ENCODE measurements at regions not wholly inside any gene's neighbourhood (a gene's known extent, or its start where the extent isn't known, plus 50 kb on each side); places are given as distances from the start of the nearest gene placed in this dataset.

- TF ChIP-seq, protein P1, sequence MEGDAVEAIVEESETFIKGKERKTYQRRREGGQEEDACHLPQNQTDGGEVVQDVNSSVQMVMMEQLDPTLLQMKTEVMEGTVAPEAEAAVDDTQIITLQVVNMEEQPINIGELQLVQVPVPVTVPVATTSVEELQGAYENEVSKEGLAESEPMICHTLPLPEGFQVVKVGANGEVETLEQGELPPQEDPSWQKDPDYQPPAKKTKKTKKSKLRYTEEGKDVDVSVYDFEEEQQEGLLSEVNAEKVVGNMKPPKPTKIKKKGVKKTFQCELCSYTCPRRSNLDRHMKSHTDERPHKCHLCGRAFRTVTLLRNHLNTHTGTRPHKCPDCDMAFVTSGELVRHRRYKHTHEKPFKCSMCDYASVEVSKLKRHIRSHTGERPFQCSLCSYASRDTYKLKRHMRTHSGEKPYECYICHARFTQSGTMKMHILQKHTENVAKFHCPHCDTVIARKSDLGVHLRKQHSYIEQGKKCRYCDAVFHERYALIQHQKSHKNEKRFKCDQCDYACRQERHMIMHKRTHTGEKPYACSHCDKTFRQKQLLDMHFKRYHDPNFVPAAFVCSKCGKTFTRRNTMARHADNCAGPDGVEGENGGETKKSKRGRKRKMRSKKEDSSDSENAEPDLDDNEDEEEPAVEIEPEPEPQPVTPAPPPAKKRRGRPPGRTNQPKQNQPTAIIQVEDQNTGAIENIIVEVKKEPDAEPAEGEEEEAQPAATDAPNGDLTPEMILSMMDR (IDR thresholded peaks at IDR 0.05), result no peak
- no peak for TF ChIP-seq POLR2A (IDR thresholded peaks at IDR 0.05)
Observed at GRCh38 chr18:6559296-6559695, 144.6 kb upstream of the L3MBTL4 start.
